OCI-LY3 (cell line): ENCODE measurements at regions not wholly inside any gene's neighbourhood (a gene's known extent, or its start where the extent isn't known, plus 50 kb on each side); places are given as distances from the start of the nearest gene placed in this dataset.

ENCODE experiments used
- CTCF ChIP-seq: fragments of 200-600, 300-600 bp; sonication (generic); IDR thresholded peaks from 2 replicates; pipeline ENCODE4 v1.5.1; 2014; ENCODE audit warnings: antibody characterized with exemption, low read length, low read depth
- EZH2phosphoT487 ChIP-seq: fragments of 200-600 bp; shearing (Covaris generic); IDR thresholded peaks from 2 replicates; pipeline ENCODE4 v1.6.1; 2018; ENCODE audit warnings: antibody characterized with exemption, mixed run types, low read depth

GRCh38 chr4:85094735-85095134 lies 128.2 kb upstream of the WDFY3 start:
- TF ChIP-seq CTCF (no peak), EZH2phosphoT487 (no peak)
